Mammary epithelial cell (primary cell): ENCODE measurements at regions not wholly inside any gene's neighbourhood (a gene's known extent, or its start where the extent isn't known, plus 50 kb on each side); places are given as distances from the start of the nearest gene placed in this dataset.

Experiments
- EZH2 ChIP-seq: IDR thresholded peaks from 2 replicates; pipeline ENCODE4 v1.6.1; 2012; ENCODE audit warnings: low read length, inconsistent platforms, borderline replicate concordance
- TF ChIP-seq, protein P1 (sequence below), 2 donors: IDR thresholded peaks in 1 of 2; conservative IDR thresholded peaks in 1 of 2; 2 replicates each; pipeline ENCODE4 v1.5.1; 2011 to 2012; ENCODE audit warnings: inconsistent platforms in 2 of 2, low read length in 2 of 2, mild to moderate bottlenecking in 2 of 2, control low read depth in 1 of 2, low read depth in 1 of 2; ENCODE audit not compliant: insufficient read depth in 1 of 2; ENCODE audit errors: extremely low read depth in 1 of 2

DNA sequence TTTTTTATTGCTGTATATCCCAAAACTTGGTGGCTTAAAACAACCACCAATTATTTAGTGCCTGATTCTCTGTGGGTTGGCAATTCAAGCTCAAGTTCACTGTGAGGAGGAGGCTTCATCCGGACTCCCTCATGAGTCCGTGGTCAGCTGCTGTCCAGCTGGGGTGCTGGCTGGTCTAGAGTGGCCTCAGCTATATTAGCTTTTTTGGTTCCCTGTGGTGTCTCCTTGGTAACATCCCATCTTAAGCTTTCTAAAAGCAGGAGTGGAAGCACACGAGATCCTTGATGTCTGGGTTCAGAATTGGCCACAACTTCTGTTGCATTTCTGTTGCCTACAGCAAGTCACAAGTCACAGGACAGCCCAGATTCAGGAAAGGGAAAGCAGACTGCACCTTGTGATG, 536.5 kb upstream of the FZD8 start:
- TF ChIP-seq, protein P1, sequence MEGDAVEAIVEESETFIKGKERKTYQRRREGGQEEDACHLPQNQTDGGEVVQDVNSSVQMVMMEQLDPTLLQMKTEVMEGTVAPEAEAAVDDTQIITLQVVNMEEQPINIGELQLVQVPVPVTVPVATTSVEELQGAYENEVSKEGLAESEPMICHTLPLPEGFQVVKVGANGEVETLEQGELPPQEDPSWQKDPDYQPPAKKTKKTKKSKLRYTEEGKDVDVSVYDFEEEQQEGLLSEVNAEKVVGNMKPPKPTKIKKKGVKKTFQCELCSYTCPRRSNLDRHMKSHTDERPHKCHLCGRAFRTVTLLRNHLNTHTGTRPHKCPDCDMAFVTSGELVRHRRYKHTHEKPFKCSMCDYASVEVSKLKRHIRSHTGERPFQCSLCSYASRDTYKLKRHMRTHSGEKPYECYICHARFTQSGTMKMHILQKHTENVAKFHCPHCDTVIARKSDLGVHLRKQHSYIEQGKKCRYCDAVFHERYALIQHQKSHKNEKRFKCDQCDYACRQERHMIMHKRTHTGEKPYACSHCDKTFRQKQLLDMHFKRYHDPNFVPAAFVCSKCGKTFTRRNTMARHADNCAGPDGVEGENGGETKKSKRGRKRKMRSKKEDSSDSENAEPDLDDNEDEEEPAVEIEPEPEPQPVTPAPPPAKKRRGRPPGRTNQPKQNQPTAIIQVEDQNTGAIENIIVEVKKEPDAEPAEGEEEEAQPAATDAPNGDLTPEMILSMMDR (conservative IDR thresholded peaks at IDR 0.05 in 1 of 2, IDR thresholded peaks at IDR 0.05 in 1 of 2; ENCODE audit: extremely low read depth in 1 of 2, insufficient read depth in 1 of 2, low read depth in 1 of 2, low read length in 2 of 2), result no peak
- TF ChIP-seq EZH2, result no peak
